Left hindlimb (tissue), 1 donor: ENCODE measurements at regions not wholly inside any gene's neighbourhood (a gene's known extent, or its start where the extent isn't known, plus 50 kb on each side); places are given as distances from the start of the nearest gene placed in this dataset.
"Not testable (repeated sequence)": the region's sequence is repeated elsewhere in the genome, so short reads cannot be mapped to it uniquely, and the experiment has no call there.

Source experiments
- DNase-seq: peaks from one replicate; pipeline ENCODE4 v3.0.0-alpha.2; 2018

DNA sequence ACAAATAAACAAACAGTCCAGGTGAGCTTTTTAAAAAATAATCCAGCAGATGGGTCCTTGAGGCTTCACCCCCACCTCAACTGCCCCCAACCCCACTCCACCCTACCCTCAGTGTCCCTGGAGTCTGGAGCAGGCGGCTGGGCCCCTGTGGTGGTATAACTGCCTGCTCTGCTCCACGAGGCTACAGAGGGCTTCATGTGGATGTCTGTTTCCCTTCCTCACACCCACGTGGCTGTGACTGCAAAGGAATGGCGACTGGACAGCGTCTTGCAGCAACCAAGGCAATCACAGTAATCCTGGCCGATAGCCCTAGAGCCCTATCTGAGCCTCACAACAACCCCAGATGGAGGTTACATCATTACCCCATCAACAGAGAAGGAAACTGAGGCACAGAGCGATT lies 76.5 kb downstream of the SLC2A10 start:
- no peak for DNase-seq

DNA sequence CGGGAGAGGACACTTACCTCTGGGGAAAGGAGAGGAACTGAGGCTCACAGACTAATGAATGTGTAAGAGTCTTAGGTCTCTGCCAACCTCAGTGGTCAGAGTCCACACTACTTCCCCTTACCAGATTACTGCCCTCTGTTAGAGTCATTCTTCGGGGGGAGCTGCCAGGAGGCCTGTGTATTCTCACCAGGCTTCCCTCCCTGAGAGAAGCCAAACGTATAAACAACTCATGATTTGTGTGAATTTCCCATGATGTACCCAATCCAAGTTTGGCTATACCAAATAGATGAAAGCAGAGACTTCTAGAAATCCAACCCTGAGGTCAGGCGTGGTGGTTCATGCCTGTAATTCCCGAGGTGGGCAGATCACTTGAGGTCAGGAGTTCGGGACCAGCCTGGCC lies 77.1 kb downstream of the SLC2A10 start:
- DNase-seq: no peak

DNA sequence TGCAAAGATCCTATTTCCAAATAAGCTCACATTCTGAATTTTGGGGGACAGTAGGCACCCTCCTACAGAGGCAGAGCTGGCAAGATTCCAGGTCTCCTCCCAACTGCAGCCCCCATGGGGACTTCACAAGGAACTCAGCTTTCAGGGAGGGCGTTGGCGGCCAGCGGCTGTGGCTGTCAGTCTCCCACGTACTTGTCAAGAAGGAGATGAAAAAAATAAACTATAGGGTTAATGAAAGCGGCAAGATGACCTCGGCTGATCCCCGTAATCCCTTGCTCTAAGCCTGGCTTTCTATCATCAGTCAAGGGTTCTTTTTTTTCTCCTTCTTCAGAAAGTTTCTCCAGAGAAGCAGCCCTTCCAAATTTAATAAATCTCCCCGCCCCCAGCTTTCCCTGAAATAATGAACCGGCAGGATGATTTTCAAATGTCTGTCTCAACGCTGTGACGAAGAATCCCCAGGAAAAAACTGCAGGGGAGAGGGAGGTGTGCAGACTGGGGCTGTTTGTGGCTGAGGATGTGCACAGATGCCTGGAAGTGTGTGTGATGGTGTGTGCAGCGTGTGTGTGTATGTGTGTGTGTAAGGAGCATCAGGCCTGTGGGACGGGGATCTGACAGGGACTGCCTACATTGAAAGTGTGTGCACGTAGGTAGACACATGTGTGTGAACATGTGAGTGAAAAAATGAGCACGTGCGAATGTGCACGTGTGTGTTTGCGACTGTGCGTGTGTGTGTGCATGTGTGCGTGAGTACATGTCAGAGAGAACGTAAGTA lies 78.7 kb downstream of the SLC2A10 start:
- DNase-seq: no peak

DNA sequence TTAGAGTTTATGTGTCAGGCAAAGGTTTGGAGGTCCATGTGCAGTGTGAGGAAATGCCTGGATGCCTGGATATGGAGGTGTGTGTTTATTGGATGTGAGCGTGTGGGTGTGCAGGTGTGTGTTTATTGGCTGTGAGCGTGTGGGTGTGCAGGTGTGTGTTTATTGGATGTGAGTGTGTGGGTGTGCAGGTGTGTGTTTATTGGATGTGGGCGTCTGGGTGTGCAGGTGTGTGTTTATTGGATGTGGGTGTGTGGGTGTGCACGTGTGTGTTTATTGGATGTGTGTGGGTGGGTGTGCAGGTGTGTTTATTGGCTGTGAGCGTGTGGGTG lies 79.3 kb downstream of the SLC2A10 start:
- DNase-seq: not testable (repeated sequence)

DNA sequence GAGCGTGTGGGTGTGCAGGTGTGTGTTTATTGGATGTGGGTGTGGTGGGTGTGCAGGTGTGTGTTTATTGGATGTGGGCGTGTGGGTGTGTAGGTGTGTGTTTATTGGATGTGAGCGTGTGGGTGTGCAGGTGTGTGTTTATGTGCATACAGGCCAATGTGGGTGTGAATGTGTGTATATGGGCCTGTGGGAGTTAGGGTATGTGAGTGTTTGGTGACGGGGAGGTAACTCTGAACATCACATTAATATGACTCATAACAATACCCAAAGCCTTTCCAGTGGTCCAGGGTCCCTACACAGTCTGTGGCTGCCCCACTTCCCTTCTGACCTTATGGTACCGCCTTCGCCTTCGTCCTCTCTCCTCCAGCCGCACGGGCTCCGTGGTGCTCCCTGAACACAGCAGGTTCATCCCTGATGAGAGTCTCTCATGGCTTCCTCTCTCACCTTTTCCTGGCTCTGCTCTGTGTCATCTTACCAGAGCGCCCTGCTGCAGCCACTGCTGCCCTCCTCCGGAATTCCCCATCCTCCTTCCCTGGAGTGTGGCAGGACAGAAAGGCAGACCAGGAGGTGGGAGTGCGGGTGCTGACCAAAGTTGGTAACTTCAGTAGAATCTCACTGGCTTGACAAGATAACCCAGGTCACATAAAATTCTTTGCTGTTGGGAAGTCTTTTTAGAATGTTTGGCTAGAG lies 80.0 kb downstream of the SLC2A10 start:
- DNase-seq: no peak

DNA sequence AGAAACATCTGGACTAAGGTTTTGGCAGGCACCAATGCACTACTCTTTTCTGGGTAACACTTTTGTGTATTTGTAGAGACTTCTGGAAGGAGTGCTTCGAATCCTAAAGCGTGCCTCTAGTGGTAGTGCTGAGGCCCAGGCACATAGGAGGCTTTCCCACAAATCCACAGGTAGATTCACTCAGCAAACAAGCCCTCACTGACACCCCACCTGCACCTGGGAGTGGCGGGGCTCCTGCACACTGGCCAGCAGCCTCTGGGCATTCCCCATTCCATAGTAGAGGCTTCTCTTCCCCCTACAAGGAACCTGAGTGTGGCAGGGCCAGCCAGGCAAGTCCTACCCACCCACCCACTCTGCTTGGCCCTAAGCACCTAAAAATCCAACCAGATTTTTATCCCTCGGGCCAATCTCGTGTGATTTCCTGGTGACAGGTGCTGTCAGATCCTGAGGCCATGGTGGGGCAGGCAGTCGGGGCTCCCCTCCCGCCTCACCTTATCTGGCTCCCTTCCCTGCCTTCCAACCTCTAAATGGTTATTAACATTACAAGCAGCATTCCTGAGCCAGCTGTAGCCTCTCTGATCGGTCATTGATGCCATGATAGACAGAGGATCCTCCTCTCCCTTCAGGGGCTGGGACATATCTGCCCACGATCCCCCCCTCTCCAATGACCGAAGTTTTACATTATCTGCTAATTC lies 82.4 kb downstream of the SLC2A10 start:
- no peak for DNase-seq

DNA sequence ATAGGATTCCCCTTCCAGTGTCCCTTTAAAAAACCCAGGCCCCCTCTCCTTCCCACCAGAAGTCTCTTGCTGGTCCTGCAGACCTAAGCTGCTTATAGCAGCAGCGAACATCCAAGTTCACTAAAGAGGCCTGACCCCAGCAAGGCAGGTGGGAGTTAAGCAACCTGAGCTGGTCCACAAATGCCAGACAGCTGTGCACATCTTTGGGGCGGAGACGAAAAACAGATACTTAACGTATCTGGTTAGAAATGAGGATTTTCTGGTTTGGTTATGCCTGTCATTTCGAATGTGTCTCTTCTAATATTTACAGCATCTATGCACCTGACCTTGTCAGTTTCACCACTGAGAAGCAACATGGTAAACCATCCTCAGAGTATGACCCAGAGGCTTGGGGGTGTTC lies 87.8 kb downstream of the SLC2A10 start:
- no peak for DNase-seq

DNA sequence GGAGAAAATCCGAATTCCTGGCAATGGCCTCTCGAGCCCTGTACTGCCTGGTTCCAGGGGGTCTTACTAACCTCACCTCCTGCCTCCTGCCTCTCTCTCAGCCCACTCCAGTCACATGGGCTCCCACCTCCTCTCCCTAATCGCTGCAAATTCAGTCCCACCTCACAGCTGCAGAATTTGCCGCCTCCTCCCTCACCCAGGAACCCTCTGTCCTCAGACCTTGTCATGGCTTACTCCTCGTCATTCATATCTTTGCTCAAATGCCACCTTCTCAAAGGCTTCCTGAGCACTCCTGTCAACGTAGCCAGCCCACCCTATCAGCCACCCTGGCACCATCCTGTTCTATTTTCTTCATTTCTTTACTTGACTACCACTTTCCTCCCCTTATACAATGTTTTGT lies 89.0 kb downstream of the SLC2A10 start:
- no peak for DNase-seq

DNA sequence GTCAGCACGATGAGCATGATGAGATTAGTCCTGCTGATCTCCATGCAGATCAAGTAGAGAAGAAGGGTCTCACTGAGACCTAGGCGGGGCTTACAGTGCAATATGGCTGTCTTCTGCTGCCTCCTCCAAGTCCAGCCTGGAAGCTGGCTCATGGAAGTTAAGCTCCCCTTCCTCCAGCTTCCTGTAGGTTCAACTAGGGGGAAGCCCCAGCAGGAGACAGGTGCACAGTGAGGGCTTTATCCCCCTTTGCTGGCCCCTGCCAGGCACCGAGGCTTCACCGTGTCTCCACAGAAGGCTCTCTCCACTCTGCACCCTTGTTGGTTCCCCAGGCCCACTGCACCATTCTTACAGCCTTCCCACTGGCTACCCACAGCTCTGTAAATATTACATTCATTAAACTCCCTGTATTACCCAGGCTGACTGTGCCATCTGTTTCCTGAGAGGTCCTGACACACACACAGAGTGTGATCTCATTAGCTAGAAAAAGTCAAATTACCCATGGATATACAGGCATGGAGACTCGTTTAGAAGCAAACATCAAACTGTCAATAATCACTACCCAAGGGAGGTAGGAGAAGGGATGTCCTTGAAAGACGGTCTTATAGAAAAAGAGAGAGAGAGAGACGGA lies 90.4 kb downstream of the SLC2A10 start:
- no peak for DNase-seq

DNA sequence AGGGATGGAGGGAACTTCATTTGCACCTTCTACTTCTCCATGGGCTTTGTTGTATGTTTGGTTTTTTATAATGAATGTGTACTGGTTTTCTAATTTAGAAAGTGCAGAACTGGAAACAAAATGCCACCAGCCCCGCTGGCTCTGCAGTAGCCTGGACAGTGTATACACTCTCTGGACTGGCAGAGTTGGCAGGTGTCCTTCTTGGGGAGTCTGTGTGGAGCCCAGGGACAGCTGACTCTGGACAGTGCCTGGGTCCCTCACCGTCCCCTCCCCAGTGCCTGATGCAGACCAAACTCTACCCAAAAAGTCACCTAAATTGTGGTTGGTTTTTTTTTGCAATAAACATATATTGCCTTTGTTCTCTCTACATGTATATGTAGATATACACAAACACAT lies 91.0 kb downstream of the SLC2A10 start:
- no peak for DNase-seq

DNA sequence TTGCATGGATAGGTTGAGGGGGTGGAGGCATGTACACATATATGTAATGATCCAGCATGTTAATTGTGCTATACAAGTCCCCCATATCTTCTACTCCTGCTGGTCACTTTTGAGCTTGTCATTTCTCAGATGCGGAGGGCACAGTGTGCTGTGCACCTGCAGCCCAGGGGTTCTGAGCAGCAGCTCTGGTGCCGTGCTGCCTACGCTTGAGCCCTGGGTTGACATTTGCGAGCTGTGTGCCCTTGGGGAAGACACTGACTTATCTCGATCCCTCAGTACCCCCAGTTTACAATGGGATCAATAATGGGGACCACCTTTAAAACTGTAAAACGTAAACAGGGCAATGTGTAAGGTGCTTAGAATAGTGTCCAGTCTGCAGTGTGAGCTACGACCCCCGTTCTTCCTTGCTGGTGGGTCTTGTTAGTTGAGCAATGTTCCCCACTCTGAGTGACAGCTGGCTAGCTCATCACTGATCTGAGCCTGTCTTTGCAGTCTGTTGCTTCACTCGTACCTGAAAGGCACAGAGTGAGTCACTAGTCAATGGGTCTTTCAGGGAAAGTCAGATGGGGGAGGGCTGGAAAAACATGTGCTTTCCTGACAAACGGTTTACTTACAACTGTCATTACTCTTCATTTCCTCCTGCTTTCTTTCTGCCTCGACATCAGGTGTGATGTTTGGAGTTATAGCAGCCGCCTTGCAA lies 91.7 kb downstream of the SLC2A10 start:
- no peak for DNase-seq

DNA sequence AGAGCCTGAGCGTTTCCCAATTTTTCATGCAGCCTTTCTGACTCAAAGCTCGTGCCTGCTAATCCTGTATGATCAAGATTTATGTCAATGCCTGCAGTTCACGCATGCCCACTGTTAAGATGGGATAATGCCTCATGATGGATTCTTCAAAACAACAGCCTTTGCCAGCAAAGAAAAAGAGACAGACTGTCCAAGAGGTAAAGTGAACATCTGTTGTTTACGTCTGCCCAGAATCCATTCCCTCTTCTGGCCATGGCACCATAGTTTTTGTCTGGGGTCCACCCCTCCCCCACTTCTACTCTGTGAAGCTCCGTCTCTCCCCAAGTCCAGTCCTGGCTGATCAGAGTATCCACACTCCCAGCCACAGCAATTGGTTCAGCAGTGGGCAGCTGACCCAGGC lies 91.9 kb upstream of the EYA2 start:
- no peak for DNase-seq

DNA sequence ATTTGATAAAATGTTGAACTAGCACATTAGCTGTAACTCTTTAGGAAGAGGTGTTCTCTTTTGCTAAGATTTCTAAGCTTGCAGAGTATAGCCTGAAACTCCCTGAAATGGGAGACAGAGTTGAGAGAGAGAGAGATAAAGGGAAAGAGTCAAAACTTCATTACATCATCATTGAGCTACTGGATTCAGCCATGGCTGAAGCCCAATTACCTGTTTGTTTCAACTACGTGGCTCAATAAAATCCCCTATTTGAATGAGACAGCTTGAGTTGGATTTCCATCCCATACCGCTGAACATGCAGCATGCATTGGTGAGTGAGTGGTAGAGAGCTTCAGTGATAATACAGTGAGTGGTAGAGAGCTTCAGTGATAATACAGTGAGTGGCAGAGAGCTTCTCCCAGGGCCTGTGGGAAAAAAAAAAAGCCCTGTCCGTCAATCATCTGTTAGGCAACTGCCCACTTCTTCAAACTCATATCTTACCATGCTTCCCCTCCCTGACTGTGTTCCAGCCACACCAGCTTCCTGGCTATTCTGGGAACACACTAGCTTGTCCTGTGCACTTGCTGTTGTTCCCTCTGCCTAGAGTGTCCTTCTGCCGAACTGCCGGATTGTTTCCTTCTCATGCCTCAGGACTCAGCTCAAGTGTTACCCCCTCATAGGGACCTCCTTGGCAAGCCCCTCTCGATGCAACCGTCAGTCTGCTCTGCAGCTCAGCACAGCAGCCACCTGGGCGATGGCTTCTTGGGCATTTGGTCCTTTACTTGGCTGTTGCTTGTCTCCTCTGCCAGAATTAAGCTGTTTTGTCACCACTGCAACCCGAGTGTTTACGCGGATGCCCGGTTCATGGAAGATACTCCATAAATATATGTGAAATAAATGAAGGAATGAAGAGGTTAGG lies 91.3 kb upstream of the EYA2 start:
- no peak for DNase-seq

DNA sequence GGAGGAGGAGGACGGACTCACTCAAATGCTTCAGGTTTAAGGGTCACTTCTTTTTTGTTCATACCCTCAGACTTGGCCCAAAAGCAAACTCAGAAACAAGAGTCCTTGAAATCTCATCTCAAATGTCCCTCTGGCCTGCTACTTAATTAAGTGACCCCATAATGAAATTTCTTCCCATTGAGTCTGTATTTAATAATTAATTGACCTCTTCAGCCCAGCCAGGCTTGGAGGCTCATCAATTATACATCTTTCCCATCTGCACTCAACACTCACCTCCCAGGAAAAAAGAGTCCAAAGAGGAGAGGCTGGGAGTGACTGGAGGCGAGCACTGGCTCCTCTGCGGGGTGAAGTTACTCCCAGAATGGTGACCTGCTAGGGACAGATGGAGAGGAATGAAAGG lies 90.5 kb upstream of the EYA2 start:
- DNase-seq: no peak

DNA sequence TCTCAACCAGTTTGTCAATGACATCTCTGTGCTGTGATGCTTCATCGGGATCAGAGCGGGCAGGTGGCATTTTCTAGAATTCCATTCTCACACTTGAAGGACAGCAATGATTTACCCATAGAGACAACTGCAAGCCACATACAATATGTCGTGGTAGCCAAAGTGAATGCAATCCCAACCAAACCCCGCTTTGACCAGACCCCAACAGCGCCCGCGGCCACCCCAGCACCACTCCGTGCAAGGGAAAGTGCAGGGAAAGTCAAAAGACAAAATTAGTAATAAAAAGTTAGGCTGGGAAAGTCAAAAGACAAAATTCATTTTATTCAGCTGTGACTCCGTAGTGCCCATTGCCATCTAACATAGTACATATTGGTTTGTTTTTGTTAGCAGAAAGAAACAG lies 88.8 kb upstream of the EYA2 start:
- no peak for DNase-seq

DNA sequence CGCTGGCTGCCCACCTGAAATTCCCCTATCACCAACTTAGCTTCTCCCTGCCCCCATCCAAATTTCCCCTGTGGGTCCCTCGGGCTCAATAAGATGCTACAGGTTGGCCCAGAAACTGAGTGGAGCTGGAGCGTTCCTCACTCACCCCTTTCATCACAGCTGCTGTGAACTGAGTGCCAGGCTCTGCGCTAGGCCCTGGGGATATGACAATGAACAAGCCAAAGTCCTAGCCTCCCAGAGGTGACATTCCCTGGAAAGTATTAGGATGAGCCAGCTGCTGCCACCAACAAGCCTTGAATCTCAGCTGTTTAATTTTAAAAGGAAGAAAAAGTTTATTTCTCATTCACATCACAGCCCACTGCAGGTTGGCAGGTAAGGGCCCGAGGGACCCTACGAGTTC lies 86.6 kb upstream of the EYA2 start:
- DNase-seq: no peak

DNA sequence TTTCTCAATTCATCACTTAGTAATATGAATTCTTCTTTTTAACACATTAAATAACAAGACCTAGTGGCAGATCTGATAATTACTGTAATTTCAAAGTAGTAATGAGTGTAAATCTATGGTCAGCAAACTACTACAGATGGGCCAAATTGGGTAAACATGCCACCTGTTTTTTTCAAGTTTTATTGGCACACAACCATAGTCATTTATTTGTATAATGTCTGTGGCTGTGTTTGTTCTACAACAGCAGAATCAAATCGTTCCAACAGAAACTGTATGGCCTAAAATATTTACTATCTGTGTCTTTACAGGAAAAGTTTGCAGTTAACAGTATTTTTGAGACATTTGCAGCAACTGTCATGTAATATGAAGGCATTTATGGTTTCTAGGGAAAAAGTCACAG lies 86.1 kb upstream of the EYA2 start:
- no peak for DNase-seq

DNA sequence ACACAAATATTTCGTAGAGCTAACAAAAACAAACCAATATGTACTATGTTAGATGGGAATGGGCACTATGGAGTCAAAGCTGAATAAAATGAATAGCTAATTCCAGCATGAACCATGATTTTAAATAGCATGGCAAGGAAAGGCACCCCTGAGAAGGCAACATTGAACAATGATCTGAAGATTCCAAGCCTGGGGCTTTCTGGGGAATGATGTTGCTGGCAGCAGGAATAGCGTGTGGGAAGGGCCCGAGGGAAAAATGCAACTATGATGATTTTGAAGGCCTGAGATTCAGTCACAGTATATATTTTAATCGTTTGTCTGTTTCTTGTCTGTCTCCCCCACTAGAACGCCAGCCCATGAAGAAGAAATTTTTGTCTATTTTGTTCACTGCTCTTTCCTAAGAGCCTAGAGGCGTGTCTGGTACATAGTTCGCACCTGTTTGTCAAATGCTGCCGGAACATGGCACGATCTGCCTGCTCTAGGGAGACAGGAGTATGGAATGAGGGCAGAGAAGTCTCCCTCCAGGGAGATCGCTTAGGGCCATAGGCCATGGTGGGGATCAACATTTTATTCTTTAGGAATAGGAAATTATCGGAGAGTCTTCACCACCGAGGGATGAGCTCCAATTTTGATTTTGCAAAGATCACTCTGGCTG lies 84.8 kb upstream of the EYA2 start:
- no peak for DNase-seq

DNA sequence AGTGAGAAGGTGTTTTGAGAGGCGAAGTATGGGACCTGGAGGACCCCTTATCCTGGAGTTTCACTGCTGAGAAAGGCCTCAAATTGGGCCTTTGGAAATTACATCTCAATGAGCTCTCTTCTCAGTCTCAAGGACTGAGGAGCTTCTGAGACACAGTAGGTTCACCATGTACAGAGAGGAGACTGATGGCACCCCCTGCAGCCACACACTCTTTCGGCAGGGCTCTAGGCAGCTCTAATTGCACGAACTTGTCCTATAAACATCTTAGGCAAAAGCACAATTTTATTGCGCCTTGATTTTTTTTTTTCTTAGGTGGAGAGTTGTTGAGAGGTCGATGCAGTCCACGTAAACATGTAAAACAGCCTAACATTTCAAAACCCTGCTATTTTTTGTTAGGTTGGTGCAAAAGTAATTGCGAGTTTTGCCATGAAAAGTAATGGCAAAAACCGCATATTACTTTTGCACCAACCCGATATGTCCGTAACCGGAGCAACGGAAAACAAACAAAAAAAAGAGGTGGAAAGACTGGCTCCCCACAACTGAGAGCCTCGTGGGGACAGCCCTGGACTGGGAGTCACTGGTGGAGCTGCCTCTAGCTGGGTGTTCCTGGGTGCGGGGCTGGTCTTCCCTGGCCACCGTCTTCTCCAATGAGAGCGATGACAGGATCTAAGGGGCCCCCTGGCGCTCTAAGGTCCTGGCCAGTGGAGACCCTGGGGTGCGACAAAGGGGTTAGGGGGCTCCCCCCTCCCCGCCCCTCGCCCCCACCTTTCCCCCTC lies 84.0 kb upstream of the EYA2 start:
- no peak for DNase-seq

DNA sequence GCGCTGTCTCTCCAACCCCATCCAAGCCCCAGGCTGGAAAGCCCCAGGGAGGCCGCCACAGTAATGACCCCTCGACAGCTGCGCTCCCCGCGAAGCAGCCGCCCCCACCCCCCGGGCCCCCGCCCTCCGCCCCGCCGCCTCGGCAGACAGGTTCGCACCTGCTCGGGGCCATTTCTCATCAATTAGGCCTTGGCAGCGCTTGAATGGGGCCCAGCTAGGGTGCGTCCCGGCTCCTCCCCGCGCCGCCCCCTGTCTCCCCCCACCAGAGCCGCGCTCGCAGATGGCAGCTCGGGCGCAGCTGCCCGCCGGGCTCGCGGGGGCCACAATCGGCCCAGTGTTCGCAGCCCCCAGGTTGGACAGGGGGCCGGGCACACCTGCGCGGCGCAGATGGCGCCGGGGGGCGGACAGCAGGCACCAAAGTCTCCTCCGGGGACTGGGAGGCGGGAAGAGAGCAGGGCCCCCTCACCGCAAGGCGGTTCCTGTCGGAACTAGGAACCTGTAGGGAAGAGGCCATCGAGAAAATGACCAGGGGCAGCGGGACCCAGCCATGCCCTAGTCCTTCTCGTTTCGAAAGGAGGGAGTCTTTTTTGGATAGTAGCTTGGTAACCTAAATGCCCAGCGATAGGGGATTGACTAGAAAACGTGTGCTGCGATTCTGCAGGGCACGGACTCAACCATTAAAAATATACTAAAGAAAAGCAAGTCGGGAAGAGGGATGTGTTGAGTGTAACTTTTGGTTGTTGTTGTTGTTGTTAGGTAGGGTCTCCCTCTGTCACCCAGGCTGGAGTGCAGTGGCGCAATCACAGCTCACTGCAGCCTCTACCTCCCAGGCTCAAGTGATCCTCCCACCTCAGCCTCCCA lies 83.2 kb upstream of the EYA2 start:
- DNase-seq: peak; percentile 69
